Natural killer cell (primary cell): ENCODE measurements at regions not wholly inside any gene's neighbourhood (a gene's known extent, or its start where the extent isn't known, plus 50 kb on each side); places are given as distances from the start of the nearest gene placed in this dataset.
"Not testable (repeated sequence)": the region's sequence is repeated elsewhere in the genome, so short reads cannot be mapped to it uniquely, and the experiment has no call there.

Source experiments
- ATAC-seq, 3 donors: fragments of 150-1000 bp in 2 of 3; fragments of 200-7000 bp in 1 of 3; cut with Tn5 transposase; 1 replicate in 1 of 3; 2 replicates in 2 of 3; pipeline ENCODE4 v1.10.0; 2021; ENCODE audit warnings: mild to moderate bottlenecking in 2 of 3, moderate library complexity in 2 of 3
- DNase-seq, 2 donors: peaks; one replicate each; pipeline versions ENCODE4 v3.0.0 to v3.0.0-alpha.2; 2013 to 2021; ENCODE audit warnings: mixed read lengths in 1 of 2
- H3K27ac ChIP-seq: one replicate; pipeline ENCODE4 v1.5.1; 2013; ENCODE audit warnings: mild to moderate bottlenecking, low read length
- H3K27me3 ChIP-seq: one replicate; pipeline ENCODE4 v1.6.1; 2013; ENCODE audit warnings: low read length; ENCODE audit not compliant: control insufficient read depth, insufficient read depth
- H3K36me3 ChIP-seq: one replicate; pipeline ENCODE4 v1.6.1; 2013; ENCODE audit warnings: low read length; ENCODE audit not compliant: control insufficient read depth, insufficient read depth
- H3K4me1 ChIP-seq: one replicate; pipeline ENCODE4 v1.6.1; 2013; ENCODE audit warnings: low read length; ENCODE audit not compliant: control insufficient read depth, insufficient read depth
- H3K4me3 ChIP-seq: one replicate; pipeline ENCODE4 v1.5.1; 2013; ENCODE audit warnings: low read length
- H3K9me3 ChIP-seq: one replicate; pipeline ENCODE4 v1.6.1; 2013; ENCODE audit warnings: low read length; ENCODE audit not compliant: control insufficient read depth, insufficient read depth
- H3K27ac Mint-ChIP-seq, 2 donors: one replicate each; pipeline ENCODE4 v1.8.0; 2022; ENCODE audit warnings: mild to moderate bottlenecking in 2 of 2, mixed read lengths in 2 of 2, moderate library complexity in 1 of 2
- H3K27me3 Mint-ChIP-seq, 2 donors: one replicate each; pipeline ENCODE4 v1.8.0; 2022; ENCODE audit warnings: low read depth in 2 of 2, mixed read lengths in 2 of 2
- H3K36me3 Mint-ChIP-seq: one replicate; pipeline ENCODE4 v1.8.0; 2022; ENCODE audit warnings: mixed read lengths
- H3K4me1 Mint-ChIP-seq, 2 donors: one replicate each; pipeline ENCODE4 v1.8.0; 2022; ENCODE audit warnings: mixed read lengths in 2 of 2
- H3K4me3 Mint-ChIP-seq: one replicate; pipeline ENCODE4 v1.8.0; 2022; ENCODE audit warnings: mild to moderate bottlenecking, moderate library complexity, mixed read lengths
- H3K9me3 Mint-ChIP-seq, 2 donors: one replicate each; pipeline ENCODE4 v1.8.0; 2022; ENCODE audit warnings: mixed read lengths in 2 of 2
- WGBS: methylation state at CpG from one replicate; pipeline ENCODE4 v1.1.7; 2013; ENCODE audit warnings: missing lambda C conversion rate; ENCODE audit not compliant: insufficient coverage; 5-methylcytosine and 5-hydroxymethylcytosine counted together
- intact Hi-C: fragments of 100-400 bp; cut with micrococcal nuclease; formaldehyde crosslinking; loops from one replicate; pipeline ENCODE4 v1.14.2; 2022
- TF ChIP-seq, protein P1 (sequence below): fragments of 200-600 bp; IDR thresholded peaks from one replicate; pipeline ENCODE4 v1.8.0; 2022; ENCODE audit warnings: antibody characterized with exemption

DNA sequence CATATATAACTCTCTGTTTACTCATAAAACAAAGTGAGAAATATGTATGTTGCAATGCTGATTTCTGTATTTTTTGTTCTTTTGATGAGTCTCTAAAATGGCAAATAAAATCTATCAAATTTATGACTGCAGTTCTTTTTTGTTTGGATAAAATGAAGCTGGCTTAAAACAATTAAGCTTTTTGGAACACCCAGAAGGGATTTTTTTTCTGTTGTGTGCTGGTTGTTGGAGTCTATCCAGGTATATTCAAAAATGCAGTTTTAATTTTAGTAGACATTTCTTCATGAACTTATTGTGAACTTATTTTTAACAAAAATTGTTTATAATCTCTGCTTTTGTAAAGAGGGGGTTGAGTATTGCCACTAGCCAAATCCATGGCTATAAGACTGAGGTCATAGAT lies 405.5 kb downstream of the RAP2B start:
- intact Hi-C loops: no loop called here
- peaks cover 8% of the 10 kb centered on the region for H3K36me3 Mint-ChIP-seq
- no peaks in the 10 kb centered on the region for H3K36me3 ChIP-seq
- no peak overlapping the region for H3K27ac Mint-ChIP-seq
- no peaks in the 10 kb centered on the region for H3K27me3 ChIP-seq
- H3K4me1 ChIP-seq: no peaks in the 10 kb centered on the region
- H3K27me3 Mint-ChIP-seq: peaks cover 6 to 25% of the 10 kb centered on the region in 2 donors
- peaks cover 3 to 13% of the 10 kb centered on the region in 2 donors for H3K9me3 Mint-ChIP-seq
- TF ChIP-seq, protein P1, sequence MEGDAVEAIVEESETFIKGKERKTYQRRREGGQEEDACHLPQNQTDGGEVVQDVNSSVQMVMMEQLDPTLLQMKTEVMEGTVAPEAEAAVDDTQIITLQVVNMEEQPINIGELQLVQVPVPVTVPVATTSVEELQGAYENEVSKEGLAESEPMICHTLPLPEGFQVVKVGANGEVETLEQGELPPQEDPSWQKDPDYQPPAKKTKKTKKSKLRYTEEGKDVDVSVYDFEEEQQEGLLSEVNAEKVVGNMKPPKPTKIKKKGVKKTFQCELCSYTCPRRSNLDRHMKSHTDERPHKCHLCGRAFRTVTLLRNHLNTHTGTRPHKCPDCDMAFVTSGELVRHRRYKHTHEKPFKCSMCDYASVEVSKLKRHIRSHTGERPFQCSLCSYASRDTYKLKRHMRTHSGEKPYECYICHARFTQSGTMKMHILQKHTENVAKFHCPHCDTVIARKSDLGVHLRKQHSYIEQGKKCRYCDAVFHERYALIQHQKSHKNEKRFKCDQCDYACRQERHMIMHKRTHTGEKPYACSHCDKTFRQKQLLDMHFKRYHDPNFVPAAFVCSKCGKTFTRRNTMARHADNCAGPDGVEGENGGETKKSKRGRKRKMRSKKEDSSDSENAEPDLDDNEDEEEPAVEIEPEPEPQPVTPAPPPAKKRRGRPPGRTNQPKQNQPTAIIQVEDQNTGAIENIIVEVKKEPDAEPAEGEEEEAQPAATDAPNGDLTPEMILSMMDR: no peak
- no peak overlapping the region for H3K4me3 ChIP-seq
- H3K27ac ChIP-seq: no peak overlapping the region
- H3K9me3 ChIP-seq: peaks cover 9% of the 10 kb centered on the region
- DNase-seq (no peak), ATAC-seq (no peak)
- no peaks in the 10 kb centered on the region for H3K4me1 Mint-ChIP-seq
- no peak overlapping the region for H3K4me3 Mint-ChIP-seq

DNA sequence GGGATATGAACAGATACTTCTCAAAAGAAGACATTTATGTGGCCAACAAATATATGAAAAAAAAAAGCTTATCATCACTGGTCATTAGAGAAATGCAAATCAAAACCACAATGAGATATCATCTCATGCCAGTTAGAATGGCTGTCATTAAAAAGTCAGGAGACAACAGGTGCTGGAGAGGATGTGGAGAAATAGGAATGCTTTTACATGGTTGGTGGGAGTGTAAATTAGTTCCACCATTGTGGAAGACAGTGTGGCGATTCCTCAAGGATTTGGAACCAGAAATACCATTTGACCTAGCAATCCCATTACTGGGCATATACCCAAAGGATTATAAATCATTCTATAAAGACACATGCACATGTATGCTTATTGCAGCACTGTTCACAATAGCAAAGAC lies 408.5 kb downstream of the RAP2B start:
- WGBS: 100% methylated on average over 1 of the region's 1 CpG
- peaks cover 6 to 25% of the 10 kb centered on the region in 2 donors for H3K27me3 Mint-ChIP-seq
- H3K27ac Mint-ChIP-seq, H3K9me3 Mint-ChIP-seq, DNase-seq, H3K4me1 ChIP-seq, H3K4me3 ChIP-seq, intact Hi-C loops, H3K9me3 ChIP-seq, H3K27me3 ChIP-seq, H3K4me3 Mint-ChIP-seq, H3K36me3 ChIP-seq, ATAC-seq, H3K36me3 Mint-ChIP-seq, H3K27ac ChIP-seq, H3K4me1 Mint-ChIP-seq: not testable (repeated sequence)

DNA sequence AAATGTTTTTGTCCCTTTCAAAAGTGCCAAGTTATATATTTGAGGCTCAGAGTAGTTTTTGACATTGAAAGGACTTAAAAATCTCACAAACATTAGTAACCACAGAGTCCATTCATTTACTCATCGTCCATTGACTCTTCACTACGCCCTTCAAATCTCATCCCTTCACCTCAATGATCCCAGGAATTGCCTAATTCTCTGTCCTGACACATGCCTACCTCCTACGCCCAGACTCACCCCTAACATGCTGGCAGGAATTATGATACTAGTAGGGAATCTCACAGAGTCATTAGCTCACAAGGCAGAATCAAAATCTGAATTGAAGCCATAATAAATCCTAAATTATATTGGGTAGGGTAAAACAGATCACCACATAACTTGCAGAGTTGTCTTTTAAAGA lies 410.1 kb downstream of the RAP2B start:
- no peaks in the 10 kb centered on the region for H3K27me3 ChIP-seq
- 91% methylated on average over 2 of the region's 3 CpGs for WGBS
- no peaks in the 10 kb centered on the region for H3K36me3 ChIP-seq
- no peak overlapping the region for H3K27ac ChIP-seq
- Mint-ChIP-seq H3K4me1 (no peaks in the 10 kb centered on the region), H3K4me3 (no peak overlapping the region), H3K27ac (no peak overlapping the region), H3K27me3 (peaks cover 6 to 25% of the 10 kb centered on the region in 2 donors), H3K9me3 (no peaks in the 10 kb centered on the region), H3K36me3 (peaks cover 8% of the 10 kb centered on the region)
- H3K4me3 ChIP-seq: no peak overlapping the region
- H3K4me1 ChIP-seq: no peaks in the 10 kb centered on the region
- intact Hi-C loops: no loop called here
- TF ChIP-seq, protein P1: no peak
- no peaks in the 10 kb centered on the region for H3K9me3 ChIP-seq
- DNase-seq (no peak), ATAC-seq (no peak)

DNA sequence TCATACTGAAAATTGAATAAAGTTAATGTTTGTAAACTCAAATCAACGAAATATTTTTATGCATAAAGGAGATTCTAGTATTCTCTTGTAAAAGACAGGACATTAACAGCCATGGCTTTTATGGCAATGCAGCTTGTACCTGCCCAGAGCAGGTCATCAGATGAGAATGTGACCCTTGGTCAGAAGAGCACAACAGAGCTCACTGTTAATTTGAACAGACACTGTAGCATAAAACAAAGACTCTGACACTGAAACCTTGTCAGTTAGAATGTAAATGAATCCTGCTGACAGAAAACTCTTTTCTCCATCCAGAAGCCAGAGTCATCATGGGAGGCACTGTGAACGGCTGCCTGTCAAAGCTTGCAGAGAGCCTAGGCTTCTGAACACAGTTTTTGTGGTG lies 410.6 kb downstream of the RAP2B start:
- ATAC-seq (no peak), DNase-seq (no peak)
- Mint-ChIP-seq H3K36me3 (peaks cover 8% of the 10 kb centered on the region), H3K27me3 (peaks cover 6 to 25% of the 10 kb centered on the region in 2 donors), H3K4me1 (no peaks in the 10 kb centered on the region), H3K4me3 (no peak overlapping the region), H3K9me3 (no peaks in the 10 kb centered on the region), H3K27ac (no peak overlapping the region)
- Histone ChIP-seq H3K4me3 (no peak overlapping the region), H3K36me3 (no peaks in the 10 kb centered on the region), H3K27ac (no peak overlapping the region), H3K4me1 (no peaks in the 10 kb centered on the region), H3K27me3 (no peaks in the 10 kb centered on the region), H3K9me3 (no peaks in the 10 kb centered on the region)
- WGBS: 92% methylated on average over 2 of the region's 2 CpGs
- TF ChIP-seq, protein P1: no peak
- intact Hi-C loops: no loop called here
